ENCODE measurements at regions not wholly inside any gene's neighbourhood (a gene's known extent, or its start where the extent isn't known, plus 50 kb on each side); places are given as distances from the start of the nearest gene placed in this dataset.

GRCh38 chr6:80527552-80528052, 421.1 kb downstream of the BCKDHB start:
- Histone ChIP-seq H4K91ac (ENCODE audit: low read depth, low read length, poor library complexity) (no peak overlapping the region), H3K18ac (ENCODE audit: low read length) (no peak overlapping the region), H2AK5ac (ENCODE audit: low read depth, low read length) (no peak overlapping the region), H3K4me2 (ENCODE audit: insufficient read depth, low read length, poor library complexity, severe bottlenecking) (no peak overlapping the region), H3K9ac (ENCODE audit: low read depth, low read length, poor library complexity) (no peak overlapping the region), H3K9me3 (replicated peaks in 1 of 2; ENCODE audit: control insufficient read depth in 2 of 2, insufficient read depth in 1 of 2, low read depth in 1 of 2, low read length in 2 of 2) (no peaks in the 10 kb centered on the region), H3K36me3 (replicated peaks in 1 of 2; ENCODE audit: control insufficient read depth in 2 of 2, insufficient read depth in 2 of 2, low read length in 2 of 2) (no peaks in the 10 kb centered on the region), H2BK15ac (ENCODE audit: low read length) (no peak overlapping the region), H3K27me3 (ENCODE audit: control insufficient read depth in 3 of 3, insufficient read depth in 3 of 3, low read depth in 1 of 3, low read length in 3 of 3) (no peaks in the 10 kb centered on the region), H2AFZ (ENCODE audit: low read length) (no peak overlapping the region), H2BK120ac (ENCODE audit: low read depth, low read length) (no peak overlapping the region), H2BK5ac (ENCODE audit: low read length) (no peak overlapping the region), H3K4me1 (ENCODE audit: control insufficient read depth in 2 of 2, insufficient read depth in 1 of 2, low read depth in 1 of 2, low read length in 2 of 2) (peaks cover 0 to 10% of the 10 kb centered on the region in 2 donors), H3K27ac (replicated peaks; ENCODE audit: low read length) (no peak overlapping the region), H2BK12ac (ENCODE audit: low read length) (no peak overlapping the region), H3K23ac (ENCODE audit: low read depth, low read length, poor library complexity) (no peak overlapping the region), H4K8ac (ENCODE audit: low read depth, low read length) (no peak overlapping the region), H3K4ac (ENCODE audit: low read length) (no peak overlapping the region), H3K4me3 (ENCODE audit: low read length in 2 of 2) (no peak overlapping the region), H3K79me1 (ENCODE audit: low read depth, low read length) (no peaks in the 10 kb centered on the region), H3K14ac (ENCODE audit: low read length) (no peak overlapping the region)
- no CpG with 5 or more reads among the region's 7 CpGs for WGBS, 2 donors (ENCODE audit: extremely low coverage in 2 of 2, insufficient read length in 2 of 2, insufficient replicate concordance in 1 of 2)
- no peak for DNase-seq (ENCODE audit: low spot score)

GRCh38 chr6:80523531-80523997, 417.1 kb downstream of the BCKDHB start:
- Histone ChIP-seq H3K27ac (replicated peaks; ENCODE audit: low read length) (no peak overlapping the region), H3K14ac (ENCODE audit: low read length) (no peak overlapping the region), H3K18ac (ENCODE audit: low read length) (no peak overlapping the region), H2AK5ac (ENCODE audit: low read depth, low read length) (no peak overlapping the region), H3K9me3 (replicated peaks in 1 of 2; ENCODE audit: control insufficient read depth in 2 of 2, insufficient read depth in 1 of 2, low read depth in 1 of 2, low read length in 2 of 2) (no peaks in the 10 kb centered on the region), H2AFZ (ENCODE audit: low read length) (peak overlapping the region; percentile 80), H4K91ac (ENCODE audit: low read depth, low read length, poor library complexity) (no peak overlapping the region), H3K27me3 (ENCODE audit: control insufficient read depth in 3 of 3, insufficient read depth in 3 of 3, low read depth in 1 of 3, low read length in 3 of 3) (no peaks in the 10 kb centered on the region), H3K9ac (ENCODE audit: low read depth, low read length, poor library complexity) (no peak overlapping the region), H3K4me3 (ENCODE audit: low read length in 2 of 2) (no peak overlapping the region), H3K36me3 (replicated peaks in 1 of 2; ENCODE audit: control insufficient read depth in 2 of 2, insufficient read depth in 2 of 2, low read length in 2 of 2) (no peaks in the 10 kb centered on the region), H2BK120ac (ENCODE audit: low read depth, low read length) (no peak overlapping the region), H3K4ac (ENCODE audit: low read length) (no peak overlapping the region), H2BK12ac (ENCODE audit: low read length) (no peak overlapping the region), H3K79me1 (ENCODE audit: low read depth, low read length) (no peaks in the 10 kb centered on the region), H2BK5ac (ENCODE audit: low read length) (no peak overlapping the region), H2BK15ac (ENCODE audit: low read length) (no peak overlapping the region), H3K4me2 (ENCODE audit: insufficient read depth, low read length, poor library complexity, severe bottlenecking) (no peak overlapping the region), H3K23ac (ENCODE audit: low read depth, low read length, poor library complexity) (no peak overlapping the region), H3K4me1 (ENCODE audit: control insufficient read depth in 2 of 2, insufficient read depth in 1 of 2, low read depth in 1 of 2, low read length in 2 of 2) (peaks cover 3 to 18% of the 10 kb centered on the region in 2 donors), H4K8ac (ENCODE audit: low read depth, low read length) (no peak overlapping the region)
- no CpG with 5 or more reads among the region's 11 CpGs for WGBS, 2 donors (ENCODE audit: extremely low coverage in 2 of 2, insufficient read length in 2 of 2, insufficient replicate concordance in 1 of 2)
- peak; percentile 26 for DNase-seq (ENCODE audit: low spot score)

DNA sequence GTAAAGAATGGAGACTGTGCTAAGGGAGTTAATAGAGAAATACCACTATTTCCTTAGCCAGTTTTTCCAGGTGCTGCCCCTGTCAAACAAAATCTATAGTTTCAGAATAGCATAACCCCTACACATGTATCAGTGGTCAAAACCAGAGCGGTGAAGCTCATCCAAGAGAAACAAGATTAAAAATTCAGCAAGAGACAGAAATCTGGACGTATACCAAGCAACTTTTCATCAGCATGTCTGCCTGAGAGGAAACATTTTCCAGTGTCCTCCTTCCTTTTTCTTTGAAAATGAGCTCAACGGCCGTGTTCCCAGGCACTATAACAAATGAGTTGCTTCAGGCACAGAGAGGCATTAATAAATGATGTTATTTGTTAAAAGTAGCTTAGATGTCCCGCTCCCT, 416.5 kb downstream of the BCKDHB start:
- no peak overlapping the region for H2BK5ac ChIP-seq (ENCODE audit: low read length)
- H4K91ac ChIP-seq (ENCODE audit: low read depth, low read length, poor library complexity): no peak overlapping the region
- no CpG with 5 or more reads among the region's 5 CpGs for WGBS, 2 donors (ENCODE audit: extremely low coverage in 2 of 2, insufficient read length in 2 of 2, insufficient replicate concordance in 1 of 2)
- no peaks in the 10 kb centered on the region for H3K36me3 ChIP-seq (replicated peaks in 1 of 2; ENCODE audit: control insufficient read depth in 2 of 2, insufficient read depth in 2 of 2, low read length in 2 of 2)
- H3K14ac ChIP-seq (ENCODE audit: low read length): no peak overlapping the region
- H3K4me2 ChIP-seq (ENCODE audit: insufficient read depth, low read length, poor library complexity, severe bottlenecking): no peak overlapping the region
- no peaks in the 10 kb centered on the region for H3K27me3 ChIP-seq (ENCODE audit: control insufficient read depth in 3 of 3, insufficient read depth in 3 of 3, low read depth in 1 of 3, low read length in 3 of 3)
- no peak overlapping the region for H3K23ac ChIP-seq (ENCODE audit: low read depth, low read length, poor library complexity)
- no peak overlapping the region for H2BK12ac ChIP-seq (ENCODE audit: low read length)
- H2BK120ac ChIP-seq (ENCODE audit: low read depth, low read length): no peak overlapping the region
- peak overlapping the region; percentile 80 for H2AFZ ChIP-seq (ENCODE audit: low read length)
- peaks cover 3 to 18% of the 10 kb centered on the region in 2 donors for H3K4me1 ChIP-seq (ENCODE audit: control insufficient read depth in 2 of 2, insufficient read depth in 1 of 2, low read depth in 1 of 2, low read length in 2 of 2)
- no peak overlapping the region for H3K18ac ChIP-seq (ENCODE audit: low read length)
- no peak overlapping the region for H2BK15ac ChIP-seq (ENCODE audit: low read length)
- H3K79me1 ChIP-seq (ENCODE audit: low read depth, low read length): no peaks in the 10 kb centered on the region
- H4K8ac ChIP-seq (ENCODE audit: low read depth, low read length): no peak overlapping the region
- no peaks in the 10 kb centered on the region for H3K9me3 ChIP-seq (replicated peaks in 1 of 2; ENCODE audit: control insufficient read depth in 2 of 2, insufficient read depth in 1 of 2, low read depth in 1 of 2, low read length in 2 of 2)
- H3K9ac ChIP-seq (ENCODE audit: low read depth, low read length, poor library complexity): no peak overlapping the region
- no peak for DNase-seq (ENCODE audit: low spot score)
- H2AK5ac ChIP-seq (ENCODE audit: low read depth, low read length): no peak overlapping the region
- no peak overlapping the region for H3K27ac ChIP-seq (replicated peaks; ENCODE audit: low read length)
- H3K4ac ChIP-seq (ENCODE audit: low read length): no peak overlapping the region
- no peak overlapping the region for H3K4me3 ChIP-seq (ENCODE audit: low read length in 2 of 2)

DNA sequence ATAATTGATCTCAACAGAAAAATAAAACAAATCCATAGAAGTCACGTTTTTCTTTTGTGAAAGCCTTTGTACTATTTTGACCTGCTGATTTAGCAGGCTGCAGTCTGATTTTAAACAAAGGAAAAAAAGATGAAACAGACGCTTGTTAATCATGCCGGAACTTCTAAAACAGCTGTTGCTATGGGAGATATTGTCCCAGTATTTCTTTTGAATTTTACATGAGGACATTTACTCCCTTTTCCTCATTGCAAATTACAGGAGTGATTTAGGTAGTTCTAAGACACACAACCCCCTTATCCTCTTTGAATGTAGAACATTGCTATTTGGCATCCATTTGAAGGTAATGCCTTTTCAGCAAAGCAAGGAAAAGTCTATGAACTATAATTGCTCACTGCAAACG, 416.1 kb downstream of the BCKDHB start:
- Histone ChIP-seq H2BK120ac (ENCODE audit: low read depth, low read length) (no peak overlapping the region), H3K14ac (ENCODE audit: low read length) (no peak overlapping the region), H3K4me2 (ENCODE audit: insufficient read depth, low read length, poor library complexity, severe bottlenecking) (no peak overlapping the region), H3K27me3 (ENCODE audit: control insufficient read depth in 3 of 3, insufficient read depth in 3 of 3, low read depth in 1 of 3, low read length in 3 of 3) (no peaks in the 10 kb centered on the region), H2BK12ac (ENCODE audit: low read length) (no peak overlapping the region), H3K27ac (replicated peaks; ENCODE audit: low read length) (no peak overlapping the region), H2BK15ac (ENCODE audit: low read length) (no peak overlapping the region), H3K4me3 (ENCODE audit: low read length in 2 of 2) (no peak overlapping the region), H2AK5ac (ENCODE audit: low read depth, low read length) (no peak overlapping the region), H4K8ac (ENCODE audit: low read depth, low read length) (no peak overlapping the region), H3K4ac (ENCODE audit: low read length) (no peak overlapping the region), H4K91ac (ENCODE audit: low read depth, low read length, poor library complexity) (no peak overlapping the region), H3K9ac (ENCODE audit: low read depth, low read length, poor library complexity) (no peak overlapping the region), H2AFZ (ENCODE audit: low read length) (peak overlapping the region; percentile 80), H2BK5ac (ENCODE audit: low read length) (no peak overlapping the region), H3K18ac (ENCODE audit: low read length) (no peak overlapping the region), H3K36me3 (replicated peaks in 1 of 2; ENCODE audit: control insufficient read depth in 2 of 2, insufficient read depth in 2 of 2, low read length in 2 of 2) (no peaks in the 10 kb centered on the region), H3K4me1 (ENCODE audit: control insufficient read depth in 2 of 2, insufficient read depth in 1 of 2, low read depth in 1 of 2, low read length in 2 of 2) (peaks cover 3 to 18% of the 10 kb centered on the region in 2 donors), H3K9me3 (replicated peaks in 1 of 2; ENCODE audit: control insufficient read depth in 2 of 2, insufficient read depth in 1 of 2, low read depth in 1 of 2, low read length in 2 of 2) (no peaks in the 10 kb centered on the region), H3K23ac (ENCODE audit: low read depth, low read length, poor library complexity) (no peak overlapping the region), H3K79me1 (ENCODE audit: low read depth, low read length) (no peaks in the 10 kb centered on the region)
- no peak for DNase-seq (ENCODE audit: low spot score)
- WGBS, 2 donors (ENCODE audit: extremely low coverage in 2 of 2, insufficient read length in 2 of 2, insufficient replicate concordance in 1 of 2): no CpG with 5 or more reads among the region's 4 CpGs

All from neuronal stem cell (in vitro differentiated cells).